ENCODE measurements at regions not wholly inside any gene's neighbourhood (a gene's known extent, or its start where the extent isn't known, plus 50 kb on each side); places are given as distances from the start of the nearest gene placed in this dataset.

DNA sequence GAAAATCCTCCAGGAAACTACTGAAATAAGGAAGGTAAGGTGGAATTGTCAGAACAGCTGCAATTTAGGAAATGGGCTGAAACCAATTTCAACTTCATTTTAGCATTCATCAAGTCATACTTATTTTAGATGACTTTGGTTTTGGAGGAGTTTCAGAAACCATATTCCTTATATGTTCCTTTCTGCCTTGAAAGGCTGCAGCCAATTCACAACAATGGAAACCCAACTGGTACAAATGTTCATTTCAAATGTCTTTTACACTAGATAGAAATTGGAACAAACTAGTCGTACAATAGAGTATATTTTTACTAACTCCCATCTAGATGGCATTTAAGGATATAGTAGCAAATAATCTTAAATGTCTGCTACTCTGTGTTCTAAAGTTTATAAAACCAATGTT lies 82.6 kb upstream of the ANKH start:
- no peak for DNase-seq (ENCODE audit: low read depth in 2 of 2)
- TF ChIP-seq, protein P1, sequence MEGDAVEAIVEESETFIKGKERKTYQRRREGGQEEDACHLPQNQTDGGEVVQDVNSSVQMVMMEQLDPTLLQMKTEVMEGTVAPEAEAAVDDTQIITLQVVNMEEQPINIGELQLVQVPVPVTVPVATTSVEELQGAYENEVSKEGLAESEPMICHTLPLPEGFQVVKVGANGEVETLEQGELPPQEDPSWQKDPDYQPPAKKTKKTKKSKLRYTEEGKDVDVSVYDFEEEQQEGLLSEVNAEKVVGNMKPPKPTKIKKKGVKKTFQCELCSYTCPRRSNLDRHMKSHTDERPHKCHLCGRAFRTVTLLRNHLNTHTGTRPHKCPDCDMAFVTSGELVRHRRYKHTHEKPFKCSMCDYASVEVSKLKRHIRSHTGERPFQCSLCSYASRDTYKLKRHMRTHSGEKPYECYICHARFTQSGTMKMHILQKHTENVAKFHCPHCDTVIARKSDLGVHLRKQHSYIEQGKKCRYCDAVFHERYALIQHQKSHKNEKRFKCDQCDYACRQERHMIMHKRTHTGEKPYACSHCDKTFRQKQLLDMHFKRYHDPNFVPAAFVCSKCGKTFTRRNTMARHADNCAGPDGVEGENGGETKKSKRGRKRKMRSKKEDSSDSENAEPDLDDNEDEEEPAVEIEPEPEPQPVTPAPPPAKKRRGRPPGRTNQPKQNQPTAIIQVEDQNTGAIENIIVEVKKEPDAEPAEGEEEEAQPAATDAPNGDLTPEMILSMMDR (IDR thresholded peaks at IDR 0.05; ENCODE audit: low read depth, low read length), result no peak
- H3K4me3 ChIP-seq (replicated peaks in 1 of 2; ENCODE audit: low read depth in 2 of 2, low read length in 2 of 2), result no peak overlapping the region

DNA sequence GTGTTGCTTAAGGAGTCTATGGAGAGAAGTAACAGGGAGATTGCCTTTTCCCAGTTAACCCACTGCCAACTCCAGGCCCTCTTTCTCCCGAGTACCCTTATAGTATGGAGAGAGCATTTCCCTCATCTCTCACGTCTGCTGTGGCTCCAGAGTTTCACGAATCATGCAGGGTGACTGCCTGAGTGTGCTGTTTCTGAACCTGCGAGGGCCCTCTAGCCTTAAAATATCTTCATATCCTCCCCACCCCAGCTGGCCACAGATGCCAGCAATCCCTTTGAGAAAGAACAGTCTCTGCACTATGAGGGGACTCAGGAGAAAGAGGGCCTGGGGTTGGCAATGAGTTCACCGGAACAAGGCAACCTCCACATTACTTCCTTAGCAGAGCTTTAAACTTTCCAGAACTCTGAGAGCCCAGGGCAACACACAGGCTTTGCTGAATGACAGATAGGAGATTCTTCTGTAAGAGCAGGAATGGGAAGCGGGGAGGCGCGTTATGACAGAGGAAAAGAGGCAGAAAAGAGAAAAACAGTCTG lies 81.6 kb upstream of the ANKH start:
- TF ChIP-seq, protein P1 (IDR thresholded peaks at IDR 0.05; ENCODE audit: low read depth, low read length), result no peak

DNA sequence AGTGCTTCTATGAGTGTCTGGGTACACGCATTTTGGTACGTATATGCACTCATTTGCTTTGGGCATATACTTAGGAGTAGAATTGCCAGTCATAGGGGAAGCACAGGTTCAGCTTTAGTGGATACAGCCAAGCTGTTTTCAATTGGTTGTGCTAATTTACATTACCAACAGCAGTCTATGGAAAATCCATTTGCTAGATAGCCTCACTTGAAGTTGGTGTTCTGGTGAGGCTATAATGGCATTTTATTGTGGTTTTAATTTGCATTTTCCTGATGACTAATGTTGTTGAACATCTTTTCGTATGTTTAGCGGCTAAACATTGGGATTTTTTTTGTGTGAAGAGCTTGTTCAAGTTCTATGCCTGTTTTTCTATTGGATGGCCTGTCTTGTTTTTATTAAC lies 76.8 kb upstream of the ANKH start:
- DNase-seq (ENCODE audit: low read depth in 2 of 2), result no peak
- no peak overlapping the region for H3K4me3 ChIP-seq (replicated peaks in 1 of 2; ENCODE audit: low read depth in 2 of 2, low read length in 2 of 2)
- TF ChIP-seq, protein P1 (IDR thresholded peaks at IDR 0.05; ENCODE audit: low read depth, low read length), result no peak

More for the DNA sequence above, 81.6 kb upstream of the ANKH start:
- H3K4me3 ChIP-seq (replicated peaks in 1 of 2; ENCODE audit: low read depth in 2 of 2, low read length in 2 of 2), result no peak overlapping the region
- no peak for DNase-seq (ENCODE audit: low read depth in 2 of 2)

DNA sequence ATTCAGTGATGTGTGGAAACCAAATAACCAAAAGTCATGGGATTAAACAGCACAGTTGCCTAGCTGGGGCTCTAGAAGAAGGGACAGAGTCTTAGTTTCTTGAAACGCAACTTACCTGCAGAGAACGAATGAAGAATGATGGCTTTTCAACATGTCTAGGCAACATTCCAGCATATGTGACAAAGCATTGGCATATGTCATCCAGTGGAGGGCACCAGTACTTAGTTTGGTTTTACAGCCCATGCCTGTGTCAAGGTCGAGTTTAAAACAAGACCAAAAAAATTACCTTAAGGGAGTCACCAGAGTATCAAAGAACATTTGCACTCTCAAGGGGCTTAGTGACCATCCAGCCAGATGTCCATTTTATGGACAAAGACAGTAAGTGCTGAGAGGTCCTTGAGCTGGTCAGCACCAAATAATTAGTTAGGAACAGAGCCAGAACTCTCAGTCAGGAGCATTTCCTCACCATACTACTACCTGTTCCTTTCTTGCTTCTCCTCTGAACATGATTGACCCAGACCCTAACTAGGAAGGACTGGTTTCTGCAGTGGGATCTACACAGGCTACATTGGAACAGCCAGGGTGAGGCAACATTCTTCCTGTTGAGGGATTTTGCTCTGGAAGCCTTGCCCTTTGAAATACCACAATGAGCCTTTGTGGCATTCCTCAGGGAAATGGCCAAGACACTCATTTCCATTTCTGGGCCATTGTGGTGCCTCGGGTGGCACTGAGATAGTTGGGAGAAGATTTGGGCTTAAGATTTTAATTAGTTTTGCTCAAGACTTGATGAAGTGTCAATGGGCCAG lies 75.4 kb upstream of the ANKH start:
- H3K4me3 ChIP-seq (replicated peaks in 1 of 2; ENCODE audit: low read depth in 2 of 2, low read length in 2 of 2), result no peak overlapping the region
- peak; percentile 22 to 35 for DNase-seq (ENCODE audit: low read depth in 2 of 2)
- TF ChIP-seq, protein P1 (IDR thresholded peaks at IDR 0.05; ENCODE audit: low read depth, low read length), result peak; percentile 32

DNA sequence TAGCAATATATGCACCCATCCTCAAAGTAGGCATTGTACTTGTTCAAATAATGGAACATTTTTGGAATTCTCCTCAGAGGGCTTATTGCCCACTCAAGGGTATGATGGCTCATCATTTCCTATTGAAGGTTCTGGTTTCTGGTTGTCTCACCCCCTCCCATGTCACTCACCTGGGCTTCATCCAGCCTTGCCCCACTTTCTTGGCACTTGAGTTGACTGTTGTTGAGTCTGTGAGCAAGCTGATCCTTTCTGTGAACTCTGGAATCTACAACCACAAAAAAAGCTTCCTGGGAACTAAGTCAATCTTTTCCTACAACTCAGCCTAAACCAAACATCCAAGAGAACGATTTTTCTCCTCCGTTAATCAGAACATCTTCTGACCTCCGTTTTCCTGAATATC lies 73.9 kb upstream of the ANKH start:
- H3K4me3 ChIP-seq (replicated peaks in 1 of 2; ENCODE audit: low read depth in 2 of 2, low read length in 2 of 2), result no peak overlapping the region
- TF ChIP-seq, protein P1 (IDR thresholded peaks at IDR 0.05; ENCODE audit: low read depth, low read length), result no peak
- no peak for DNase-seq (ENCODE audit: low read depth in 2 of 2)

DNA sequence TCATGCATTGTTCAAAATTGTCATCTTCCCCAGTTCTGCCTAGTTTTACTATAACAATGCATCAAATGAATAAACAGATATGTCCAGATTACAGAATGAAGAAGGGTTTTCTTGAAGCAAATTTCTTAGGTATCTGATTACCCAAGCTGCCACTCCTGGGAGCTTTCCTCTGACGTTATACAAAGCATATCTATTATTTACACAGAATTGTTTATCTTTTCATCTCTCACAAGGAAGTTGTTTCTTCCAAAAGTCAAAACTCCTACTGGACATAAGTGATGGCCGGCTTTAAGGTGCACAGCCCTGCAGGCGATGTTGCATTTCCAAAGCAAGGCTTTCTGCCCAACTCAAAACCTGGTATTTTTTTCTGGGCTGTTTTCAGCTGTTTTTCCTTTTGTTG lies 73.4 kb upstream of the ANKH start:
- no peak overlapping the region for H3K4me3 ChIP-seq (replicated peaks in 1 of 2; ENCODE audit: low read depth in 2 of 2, low read length in 2 of 2)
- no peak for DNase-seq (ENCODE audit: low read depth in 2 of 2)
- TF ChIP-seq, protein P1 (IDR thresholded peaks at IDR 0.05; ENCODE audit: low read depth, low read length), result no peak

Data from cardiac fibroblast (primary cell).